Tibial nerve (tissue), 4 donors: ENCODE measurements at regions not wholly inside any gene's neighbourhood (a gene's known extent, or its start where the extent isn't known, plus 50 kb on each side); places are given as distances from the start of the nearest gene placed in this dataset.

Experiments
- DNase-seq, 2 donors: peaks; one replicate each; pipeline ENCODE4 v3.0.0-alpha.2; 2019; ENCODE audit warnings: low spot score in 2 of 2
- H3K27ac ChIP-seq, 4 donors: fragments of 200-600 bp; sonication (generic) in 3 of 4; one replicate each; pipeline ENCODE4 v1.5.1; 2017 to 2019; ENCODE audit warnings: mild to moderate bottlenecking in 1 of 4
- H3K27me3 ChIP-seq, 2 donors: fragments of 200-600 bp; sonication (generic) in 1 of 2; one replicate each; pipeline versions ENCODE4 v1.5.1 to v1.6.0; 2017 to 2019
- H3K36me3 ChIP-seq, 3 donors: fragments of 200-600 bp; sonication (generic); one replicate each; pipeline ENCODE4 v1.5.1; 2018 to 2019
- H3K4me1 ChIP-seq, 4 donors: fragments of 200-600 bp; sonication (generic) in 3 of 4; one replicate each; pipeline ENCODE4 v1.5.1; 2017 to 2019
- H3K4me3 ChIP-seq, 4 donors: fragments of 200-600 bp; sonication (generic) in 3 of 4; one replicate each; pipeline ENCODE4 v1.5.1; 2017 to 2019; ENCODE audit warnings: mild to moderate bottlenecking in 1 of 4, moderate library complexity in 1 of 4
- H3K9me3 ChIP-seq, 4 donors: fragments of 200-600 bp; sonication (generic) in 3 of 4; one replicate each; pipeline ENCODE4 v1.5.1; 2017 to 2019
- EP300 ChIP-seq, 2 donors: sonication (generic); formaldehyde crosslinking; IDR thresholded peaks; one replicate each; pipeline ENCODE4 v1.6.1; 2017; ENCODE audit warnings: antibody characterized with exemption in 2 of 2, mild to moderate bottlenecking in 1 of 2
- POLR2A ChIP-seq, 2 donors: fragments of 450-650 bp; IDR thresholded peaks; one replicate each; pipeline ENCODE4 v1.6.1; 2017; ENCODE audit warnings: antibody characterized with exemption in 2 of 2, mild to moderate bottlenecking in 2 of 2, moderate library complexity in 2 of 2
- WGBS, 2 donors: methylation state at CpG; one replicate each; pipeline ENCODE4 v1.1.5; 2018; 5-methylcytosine and 5-hydroxymethylcytosine counted together
- TF ChIP-seq, protein P1 (sequence below), 5 experiments: fragments of 200-600 bp in 3 of 5; fragments of 450-650 bp in 2 of 5; sonication (generic) in 3 of 5; IDR thresholded peaks; one replicate each; pipeline ENCODE4 v1.5.1; 2016 to 2019; ENCODE audit warnings: antibody characterized with exemption in 5 of 5, mild to moderate bottlenecking in 3 of 5, moderate library complexity in 2 of 5

DNA sequence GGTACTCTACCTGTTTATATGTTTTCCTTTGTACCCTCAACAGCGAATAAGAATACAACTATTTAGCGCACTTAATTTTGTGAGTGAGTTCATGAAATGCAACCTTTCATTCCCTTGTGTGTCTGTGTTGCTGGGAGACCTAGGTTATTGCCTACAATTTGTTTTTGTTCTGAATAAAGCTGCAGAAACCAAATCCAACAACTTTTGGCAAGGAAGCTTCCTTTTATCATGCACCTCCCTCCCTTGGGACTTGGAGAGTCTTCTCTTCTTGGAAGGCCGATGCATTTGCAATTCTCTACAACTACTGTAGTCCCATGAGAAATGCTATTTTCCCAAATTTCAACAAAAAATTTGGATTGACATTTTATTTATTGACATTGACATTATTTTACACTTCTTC, 1002.4 kb upstream of the CADM2 start:
- H3K4me1 ChIP-seq, result no peaks in the 10 kb centered on the region
- DNase-seq, result no peak
- no peak overlapping the region for H3K27ac ChIP-seq
- H3K36me3 ChIP-seq, result no peaks in the 10 kb centered on the region
- no peak overlapping the region for H3K4me3 ChIP-seq
- H3K9me3 ChIP-seq, result no peaks in the 10 kb centered on the region
- TF ChIP-seq, protein P1, sequence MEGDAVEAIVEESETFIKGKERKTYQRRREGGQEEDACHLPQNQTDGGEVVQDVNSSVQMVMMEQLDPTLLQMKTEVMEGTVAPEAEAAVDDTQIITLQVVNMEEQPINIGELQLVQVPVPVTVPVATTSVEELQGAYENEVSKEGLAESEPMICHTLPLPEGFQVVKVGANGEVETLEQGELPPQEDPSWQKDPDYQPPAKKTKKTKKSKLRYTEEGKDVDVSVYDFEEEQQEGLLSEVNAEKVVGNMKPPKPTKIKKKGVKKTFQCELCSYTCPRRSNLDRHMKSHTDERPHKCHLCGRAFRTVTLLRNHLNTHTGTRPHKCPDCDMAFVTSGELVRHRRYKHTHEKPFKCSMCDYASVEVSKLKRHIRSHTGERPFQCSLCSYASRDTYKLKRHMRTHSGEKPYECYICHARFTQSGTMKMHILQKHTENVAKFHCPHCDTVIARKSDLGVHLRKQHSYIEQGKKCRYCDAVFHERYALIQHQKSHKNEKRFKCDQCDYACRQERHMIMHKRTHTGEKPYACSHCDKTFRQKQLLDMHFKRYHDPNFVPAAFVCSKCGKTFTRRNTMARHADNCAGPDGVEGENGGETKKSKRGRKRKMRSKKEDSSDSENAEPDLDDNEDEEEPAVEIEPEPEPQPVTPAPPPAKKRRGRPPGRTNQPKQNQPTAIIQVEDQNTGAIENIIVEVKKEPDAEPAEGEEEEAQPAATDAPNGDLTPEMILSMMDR (IDR thresholded peaks at IDR 0.05), result no peak
- no peak for TF ChIP-seq POLR2A (IDR thresholded peaks at IDR 0.05)
- TF ChIP-seq EP300 (IDR thresholded peaks at IDR 0.05), result no peak
- 44 to 55% methylated on average over 3 of the region's 3 CpGs for WGBS, 2 donors
- no peaks in the 10 kb centered on the region for H3K27me3 ChIP-seq

DNA sequence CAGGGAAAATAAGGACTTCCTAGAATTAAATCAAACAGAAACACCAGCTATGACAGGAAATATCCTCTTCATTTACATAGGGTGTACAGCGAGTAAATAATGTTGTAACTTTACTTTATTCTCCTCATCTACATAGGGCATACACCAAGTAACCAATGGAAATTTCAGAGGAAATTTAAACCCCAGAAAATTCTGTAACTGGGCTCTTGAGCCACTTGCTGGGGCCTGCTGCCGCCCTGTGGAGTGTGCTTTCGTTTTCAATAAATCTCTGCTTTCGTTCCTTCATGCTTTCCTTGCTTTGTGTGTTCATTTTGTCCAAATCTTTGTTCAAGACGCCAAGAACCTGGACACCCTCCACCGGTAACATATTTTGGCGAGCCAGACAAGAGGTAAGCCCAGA, 990.4 kb upstream of the CADM2 start:
- TF ChIP-seq POLR2A (IDR thresholded peaks at IDR 0.05) (no peak), EP300 (IDR thresholded peaks at IDR 0.05) (no peak)
- TF ChIP-seq, protein P1 (IDR thresholded peaks at IDR 0.05), result no peak
- Histone ChIP-seq H3K9me3 (peaks cover 0 to 5% (median 2%) of the 10 kb centered on the region in 4 donors), H3K36me3 (no peaks in the 10 kb centered on the region), H3K4me1 (no peaks in the 10 kb centered on the region), H3K27ac (no peak overlapping the region), H3K27me3 (no peaks in the 10 kb centered on the region), H3K4me3 (no peak overlapping the region)
- no peak for DNase-seq
- 88 to 89% methylated on average over 7 of the region's 7 CpGs for WGBS, 2 donors

DNA sequence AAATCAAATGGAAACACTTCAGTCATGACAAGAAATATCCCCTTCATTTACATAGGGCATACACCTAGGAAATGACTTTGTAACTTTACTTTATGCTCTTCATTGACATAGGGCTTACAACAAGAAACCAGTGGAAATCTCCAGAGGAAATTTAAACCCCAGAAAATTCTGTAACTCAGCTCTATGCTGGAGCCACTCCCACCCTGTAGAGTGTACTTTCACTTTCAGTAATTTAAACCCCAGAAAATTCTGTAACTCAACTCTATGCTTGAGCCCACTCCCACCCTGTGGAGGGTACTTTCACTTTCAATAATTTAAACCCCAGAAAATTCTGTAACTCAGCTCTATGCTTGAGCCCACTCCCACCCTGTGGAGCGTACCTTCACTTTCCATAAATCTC, 987.1 kb upstream of the CADM2 start:
- DNase-seq, result no peak
- H3K27ac ChIP-seq, result no peak overlapping the region
- no peaks in the 10 kb centered on the region for H3K27me3 ChIP-seq
- H3K4me3 ChIP-seq, result no peak overlapping the region
- 94 to 98% methylated on average over 1 of the region's 1 CpG for WGBS, 2 donors
- no peaks in the 10 kb centered on the region for H3K4me1 ChIP-seq
- no peaks in the 10 kb centered on the region for H3K36me3 ChIP-seq
- H3K9me3 ChIP-seq, result no peaks in the 10 kb centered on the region
- TF ChIP-seq EP300 (IDR thresholded peaks at IDR 0.05), result no peak
- no peak for TF ChIP-seq POLR2A (IDR thresholded peaks at IDR 0.05)
- TF ChIP-seq, protein P1 (IDR thresholded peaks at IDR 0.05), result no peak

DNA sequence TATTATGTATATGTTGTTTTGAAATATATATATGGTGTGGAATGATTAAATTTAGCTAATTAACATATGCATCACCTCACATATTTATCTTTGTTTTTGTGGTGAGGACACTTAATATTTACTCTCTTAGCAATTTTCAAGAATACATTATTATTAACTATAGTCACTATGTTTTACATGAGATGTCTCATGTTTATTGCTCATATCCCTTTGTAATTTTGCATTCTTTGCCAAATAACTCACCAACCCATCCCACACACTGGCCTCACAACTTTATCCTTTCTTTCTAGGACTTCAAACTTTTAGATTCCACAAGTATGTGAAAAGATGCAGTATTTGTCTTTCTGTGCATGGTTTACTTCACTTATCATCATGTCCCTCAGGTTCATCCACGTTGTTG, 950.2 kb upstream of the CADM2 start:
- WGBS, 2 donors, result 60 to 62% methylated on average over 1 of the region's 1 CpG
- no peaks in the 10 kb centered on the region for H3K27me3 ChIP-seq
- H3K4me1 ChIP-seq, result no peaks in the 10 kb centered on the region
- H3K36me3 ChIP-seq, result no peaks in the 10 kb centered on the region
- H3K27ac ChIP-seq, result no peak overlapping the region
- no peak overlapping the region for H3K4me3 ChIP-seq
- DNase-seq, result no peak
- H3K9me3 ChIP-seq, result no peaks in the 10 kb centered on the region
- TF ChIP-seq, protein P1 (IDR thresholded peaks at IDR 0.05), result no peak
- TF ChIP-seq POLR2A (IDR thresholded peaks at IDR 0.05) (no peak), EP300 (IDR thresholded peaks at IDR 0.05) (no peak)

DNA sequence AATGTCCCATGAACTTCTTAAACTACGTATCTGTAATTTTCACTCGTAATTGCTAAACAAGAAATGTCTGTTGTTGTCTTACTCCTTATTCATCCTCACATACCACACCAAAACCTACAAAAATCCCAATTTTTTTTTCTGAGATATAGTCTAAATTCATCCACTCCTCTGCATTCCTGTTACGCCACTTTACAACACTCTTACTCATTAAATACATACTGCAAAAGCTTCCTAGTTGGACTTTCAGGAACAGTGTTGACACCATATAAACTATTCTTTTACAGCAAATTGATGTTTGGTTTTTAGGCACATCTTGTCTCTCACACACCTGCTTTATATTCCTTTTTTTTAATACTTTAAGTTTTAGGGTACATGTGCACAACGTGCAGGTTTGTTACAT, 934.9 kb upstream of the CADM2 start:
- DNase-seq, result no peak
- no peak overlapping the region for H3K4me3 ChIP-seq
- no peaks in the 10 kb centered on the region for H3K27me3 ChIP-seq
- no peaks in the 10 kb centered on the region for H3K9me3 ChIP-seq
- no peaks in the 10 kb centered on the region for H3K4me1 ChIP-seq
- no peaks in the 10 kb centered on the region for H3K36me3 ChIP-seq
- H3K27ac ChIP-seq, result no peak overlapping the region
- TF ChIP-seq EP300 (IDR thresholded peaks at IDR 0.05) (no peak), POLR2A (IDR thresholded peaks at IDR 0.05) (no peak)
- TF ChIP-seq, protein P1 (IDR thresholded peaks at IDR 0.05), result no peak
- WGBS, 2 donors, result 88 to 92% methylated on average over 4 of the region's 4 CpGs
